ENCODE measurements at regions not wholly inside any gene's neighbourhood (a gene's known extent, or its start where the extent isn't known, plus 50 kb on each side); places are given as distances from the start of the nearest gene placed in this dataset.

GRCh38 chr10:2038036-2038435 is 300.7 kb upstream of the ADARB2 start:
- TF ChIP-seq SUZ12 (IDR thresholded peaks at IDR 0.05; ENCODE audit: extremely low read depth, insufficient read depth, insufficient read length) (no peak), ZNF274 (IDR thresholded peaks at IDR 0.05; ENCODE audit: low read depth, low read length) (no peak)

Measured in NT2/D1 (cell line).